GM21723 (cell line): ENCODE measurements at regions not wholly inside any gene's neighbourhood (a gene's known extent, or its start where the extent isn't known, plus 50 kb on each side); places are given as distances from the start of the nearest gene placed in this dataset.
"Not testable (repeated sequence)": the region's sequence is repeated elsewhere in the genome, so short reads cannot be mapped to it uniquely, and the experiment has no call there.

Experiments
- ATAC-seq: cut with Tn5 transposase; IDR thresholded peaks from one replicate; pipeline ENCODE4 v1.9.1; 2021; ENCODE audit warnings: mild to moderate bottlenecking, moderate library complexity; ENCODE audit not compliant: unreplicated experiment

GRCh38 chr2:14751581-14751980, 119.1 kb downstream of the LRATD1 start:
- no peak for ATAC-seq

- ATAC-seq: no peak
These were observed 119.8 kb downstream of the LRATD1 start for GRCh38 chr2:14752295-14752694.

GRCh38 chr2:14756122-14756541, 123.6 kb downstream of the LRATD1 start:
- no peak for ATAC-seq

GRCh38 chr2:14756981-14757657, 124.6 kb downstream of the LRATD1 start:
- ATAC-seq: no peak

GRCh38 chr2:14759082-14759481, 126.6 kb downstream of the LRATD1 start:
- no peak for ATAC-seq

GRCh38 chr2:14760169-14760568, 127.7 kb downstream of the LRATD1 start:
- ATAC-seq: no peak

- ATAC-seq: no peak
These were observed 128.6 kb downstream of the LRATD1 start for GRCh38 chr2:14761118-14761517.

- ATAC-seq: no peak
These were observed 141.2 kb downstream of the LRATD1 start for GRCh38 chr2:14773696-14774095.

- ATAC-seq: no peak
These were observed 142.0 kb downstream of the LRATD1 start for GRCh38 chr2:14774436-14774968.

- ATAC-seq: no peak
These were observed 143.7 kb downstream of the LRATD1 start for GRCh38 chr2:14776216-14776615.

GRCh38 chr2:14778015-14778414, 145.5 kb downstream of the LRATD1 start:
- ATAC-seq: no peak

- ATAC-seq: no peak
These were observed 146.7 kb downstream of the LRATD1 start for GRCh38 chr2:14779252-14779651.

GRCh38 chr2:14781142-14781541, 148.6 kb downstream of the LRATD1 start:
- ATAC-seq: no peak

GRCh38 chr2:14788814-14789213, 156.3 kb downstream of the LRATD1 start:
- not testable (repeated sequence) for ATAC-seq

- no peak for ATAC-seq
These were observed 157.6 kb downstream of the LRATD1 start for GRCh38 chr2:14790041-14790640.

- no peak for ATAC-seq
These were observed 171.5 kb downstream of the LRATD1 start for GRCh38 chr2:14803994-14804393.

- no peak for ATAC-seq
These were observed 172.4 kb downstream of the LRATD1 start for GRCh38 chr2:14804902-14805301.

- no peak for ATAC-seq
These were observed 174.1 kb downstream of the LRATD1 start for GRCh38 chr2:14806613-14807012.

GRCh38 chr2:14815201-14815600, 182.7 kb downstream of the LRATD1 start:
- ATAC-seq: no peak

- no peak for ATAC-seq
These were observed 183.8 kb downstream of the LRATD1 start for GRCh38 chr2:14816069-14817060.

GRCh38 chr2:14817848-14818247, 185.3 kb downstream of the LRATD1 start:
- ATAC-seq: no peak
